ENCODE measurements at regions not wholly inside any gene's neighbourhood (a gene's known extent, or its start where the extent isn't known, plus 50 kb on each side); places are given as distances from the start of the nearest gene placed in this dataset.

DNA sequence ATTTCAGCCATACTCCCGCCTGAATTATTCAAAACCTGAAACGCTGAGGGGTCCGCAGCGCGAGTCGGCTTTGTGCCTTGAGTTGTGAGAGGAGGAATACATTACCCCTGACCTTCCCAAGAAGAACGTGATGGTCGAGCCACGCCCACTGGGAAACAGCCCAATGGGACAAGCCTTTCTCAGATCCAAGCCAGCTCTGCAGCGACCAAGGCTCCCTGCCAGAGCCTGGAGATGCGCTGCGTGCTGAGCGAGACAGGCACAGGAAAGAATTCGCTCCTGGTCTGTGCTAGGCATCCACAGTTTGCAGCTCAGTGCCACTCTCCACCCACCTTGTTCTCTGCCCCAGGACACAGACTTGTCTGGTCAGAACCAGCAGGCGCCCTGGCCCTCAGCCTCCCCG is 74.1 kb upstream of the GLI2 start:
- H3K4ac ChIP-seq (ENCODE audit: low read depth in 1 of 2, low read length in 2 of 2) = no peak overlapping the region
- H3K79me1 ChIP-seq (replicated peaks; ENCODE audit: low read length, poor library complexity, severe bottlenecking) = no peaks in the 10 kb centered on the region
- peaks cover 28 to 42% of the 10 kb centered on the region in 2 experiments for H3K27me3 ChIP-seq (ENCODE audit: control insufficient read depth in 1 of 2, insufficient read depth in 1 of 2, low read length in 2 of 2)
- no peak overlapping the region for H2BK120ac ChIP-seq (ENCODE audit: low read depth, low read length)
- no peak overlapping the region for H4K91ac ChIP-seq (ENCODE audit: low read length)
- no peaks in the 10 kb centered on the region for H3K4me1 ChIP-seq (ENCODE audit: control insufficient read depth, insufficient read depth, low read depth, low read length)
- WGBS = 44% methylated on average over 16 of the region's 16 CpGs
- H3K23ac ChIP-seq (ENCODE audit: low read length in 2 of 2) = no peak overlapping the region
- H4K8ac ChIP-seq (ENCODE audit: low read length) = no peak overlapping the region
- H3K9me3 ChIP-seq (ENCODE audit: control insufficient read depth, low read length) = peaks cover 24% of the 10 kb centered on the region
- H2BK12ac ChIP-seq (ENCODE audit: low read length in 2 of 2) = no peak overlapping the region
- no peak overlapping the region for H2BK15ac ChIP-seq (ENCODE audit: low read depth, poor library complexity, severe bottlenecking)
- no peak overlapping the region for H2AFZ ChIP-seq (ENCODE audit: low read depth, low read length)
- no peak overlapping the region for H3K9ac ChIP-seq (ENCODE audit: low read length)
- H2AK5ac ChIP-seq (ENCODE audit: low read length, severe bottlenecking) = no peak overlapping the region
- H3K27ac ChIP-seq (ENCODE audit: low read length, poor library complexity, severe bottlenecking) = no peak overlapping the region
- no peaks in the 10 kb centered on the region for H3K36me3 ChIP-seq (ENCODE audit: control insufficient read depth in 1 of 2, insufficient read depth in 2 of 2, low read depth in 1 of 2, low read length in 2 of 2)
- H3K4me2 ChIP-seq (ENCODE audit: low read length, poor library complexity, severe bottlenecking) = no peak overlapping the region
- no peak overlapping the region for H3K18ac ChIP-seq (ENCODE audit: low read depth in 1 of 2, low read length in 2 of 2)
- no peak overlapping the region for H2BK5ac ChIP-seq (ENCODE audit: low read depth, low read length, poor library complexity, severe bottlenecking)
- H3K4me3 ChIP-seq (ENCODE audit: insufficient read depth in 1 of 2, low read depth in 1 of 2, low read length in 2 of 2) = no peak overlapping the region
- H3K14ac ChIP-seq (ENCODE audit: low read length in 2 of 2) = no peak overlapping the region
- no peak for DNase-seq

DNA sequence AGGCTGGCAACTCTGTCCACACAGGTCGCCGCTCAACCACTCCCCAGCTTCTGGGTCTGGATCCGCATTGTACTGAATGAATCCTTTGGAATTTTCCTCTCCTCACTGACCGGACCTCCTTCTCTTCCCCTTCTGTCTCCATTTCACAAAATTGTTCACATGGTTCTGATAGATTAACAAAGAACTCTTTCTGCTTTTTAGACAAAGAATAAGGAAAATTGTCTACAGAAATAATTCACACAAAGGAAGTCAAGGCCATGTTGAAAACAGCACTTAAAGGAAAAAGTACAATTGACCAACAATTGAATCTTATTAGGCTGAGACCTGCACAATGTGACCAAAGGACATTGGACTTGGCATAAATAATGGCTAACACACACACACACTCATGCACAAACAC is 73.6 kb upstream of the GLI2 start:
- Histone ChIP-seq H3K9ac (ENCODE audit: low read length) (no peak overlapping the region), H3K4me3 (ENCODE audit: insufficient read depth in 1 of 2, low read depth in 1 of 2, low read length in 2 of 2) (no peak overlapping the region), H2AFZ (ENCODE audit: low read depth, low read length) (no peak overlapping the region), H4K91ac (ENCODE audit: low read length) (no peak overlapping the region), H3K23ac (ENCODE audit: low read length in 2 of 2) (no peak overlapping the region), H3K4me1 (ENCODE audit: control insufficient read depth, insufficient read depth, low read depth, low read length) (no peaks in the 10 kb centered on the region), H2BK15ac (ENCODE audit: low read depth, poor library complexity, severe bottlenecking) (no peak overlapping the region), H3K79me1 (replicated peaks; ENCODE audit: low read length, poor library complexity, severe bottlenecking) (no peaks in the 10 kb centered on the region), H4K8ac (ENCODE audit: low read length) (no peak overlapping the region), H2AK5ac (ENCODE audit: low read length, severe bottlenecking) (no peak overlapping the region), H3K27me3 (ENCODE audit: control insufficient read depth in 1 of 2, insufficient read depth in 1 of 2, low read length in 2 of 2) (peaks cover 24 to 42% of the 10 kb centered on the region in 2 experiments), H2BK5ac (ENCODE audit: low read depth, low read length, poor library complexity, severe bottlenecking) (no peak overlapping the region), H3K9me3 (ENCODE audit: control insufficient read depth, low read length) (peaks cover 29% of the 10 kb centered on the region), H2BK12ac (ENCODE audit: low read length in 2 of 2) (no peak overlapping the region), H3K14ac (ENCODE audit: low read length in 2 of 2) (no peak overlapping the region), H3K27ac (ENCODE audit: low read length, poor library complexity, severe bottlenecking) (no peak overlapping the region), H2BK120ac (ENCODE audit: low read depth, low read length) (no peak overlapping the region), H3K36me3 (ENCODE audit: control insufficient read depth in 1 of 2, insufficient read depth in 2 of 2, low read depth in 1 of 2, low read length in 2 of 2) (no peaks in the 10 kb centered on the region), H3K4me2 (ENCODE audit: low read length, poor library complexity, severe bottlenecking) (no peak overlapping the region), H3K4ac (ENCODE audit: low read depth in 1 of 2, low read length in 2 of 2) (no peak overlapping the region), H3K18ac (ENCODE audit: low read depth in 1 of 2, low read length in 2 of 2) (no peak overlapping the region)
- WGBS = 93% methylated on average over 4 of the region's 4 CpGs
- no peak for DNase-seq

- Histone ChIP-seq H2AK5ac (ENCODE audit: low read length, severe bottlenecking) (no peak overlapping the region), H2BK12ac (ENCODE audit: low read length in 2 of 2) (no peak overlapping the region), H2BK120ac (ENCODE audit: low read depth, low read length) (no peak overlapping the region), H2BK15ac (ENCODE audit: low read depth, poor library complexity, severe bottlenecking) (no peak overlapping the region), H3K4me2 (ENCODE audit: low read length, poor library complexity, severe bottlenecking) (no peak overlapping the region), H3K9me3 (ENCODE audit: control insufficient read depth, low read length) (peaks cover 31% of the 10 kb centered on the region), H3K27me3 (ENCODE audit: control insufficient read depth in 1 of 2, insufficient read depth in 1 of 2, low read length in 2 of 2) (peaks cover 22 to 38% of the 10 kb centered on the region in 2 experiments), H2AFZ (ENCODE audit: low read depth, low read length) (no peak overlapping the region), H3K14ac (ENCODE audit: low read length in 2 of 2) (peak overlapping the region in 1 of 2 experiments; percentile 39), H3K18ac (ENCODE audit: low read depth in 1 of 2, low read length in 2 of 2) (no peak overlapping the region), H3K23ac (ENCODE audit: low read length in 2 of 2) (no peak overlapping the region), H2BK5ac (ENCODE audit: low read depth, low read length, poor library complexity, severe bottlenecking) (no peak overlapping the region), H3K27ac (ENCODE audit: low read length, poor library complexity, severe bottlenecking) (no peak overlapping the region), H3K36me3 (ENCODE audit: control insufficient read depth in 1 of 2, insufficient read depth in 2 of 2, low read depth in 1 of 2, low read length in 2 of 2) (no peaks in the 10 kb centered on the region), H3K79me1 (replicated peaks; ENCODE audit: low read length, poor library complexity, severe bottlenecking) (no peaks in the 10 kb centered on the region), H3K4me1 (ENCODE audit: control insufficient read depth, insufficient read depth, low read depth, low read length) (no peaks in the 10 kb centered on the region), H4K8ac (ENCODE audit: low read length) (no peak overlapping the region), H4K91ac (ENCODE audit: low read length) (no peak overlapping the region), H3K4me3 (ENCODE audit: insufficient read depth in 1 of 2, low read depth in 1 of 2, low read length in 2 of 2) (no peak overlapping the region), H3K9ac (ENCODE audit: low read length) (no peak overlapping the region), H3K4ac (ENCODE audit: low read depth in 1 of 2, low read length in 2 of 2) (no peak overlapping the region)
- no peak for DNase-seq
- WGBS = 89% methylated on average over 3 of the region's 3 CpGs
Measured at GRCh38 chr2:120662746-120663145, 72.9 kb upstream of the GLI2 start.

DNA sequence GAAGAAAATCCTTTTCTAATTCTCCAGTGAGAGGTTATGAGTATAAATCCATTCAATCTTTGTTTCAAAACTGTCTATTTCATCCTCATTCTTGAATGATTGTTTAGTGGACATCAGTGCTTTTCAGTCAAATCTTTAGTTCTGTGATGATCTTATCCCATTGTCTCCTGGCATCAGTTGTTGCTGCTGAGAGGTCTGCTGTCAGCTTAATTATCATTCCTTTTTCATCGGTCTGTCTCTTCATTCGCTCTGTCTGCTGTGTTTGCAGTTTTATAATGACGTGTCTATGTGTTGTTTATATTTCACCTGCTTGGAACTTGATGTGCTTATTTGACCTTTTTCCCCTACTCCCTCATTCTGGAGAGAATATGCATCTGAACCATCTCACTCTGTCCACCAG is 69.2 kb upstream of the GLI2 start:
- no peak overlapping the region for H4K8ac ChIP-seq (ENCODE audit: low read length)
- no peak overlapping the region for H3K27ac ChIP-seq (ENCODE audit: low read length, poor library complexity, severe bottlenecking)
- H2BK5ac ChIP-seq (ENCODE audit: low read depth, low read length, poor library complexity, severe bottlenecking) = no peak overlapping the region
- H2BK120ac ChIP-seq (ENCODE audit: low read depth, low read length) = no peak overlapping the region
- no peak overlapping the region for H4K91ac ChIP-seq (ENCODE audit: low read length)
- no peak overlapping the region for H3K9ac ChIP-seq (ENCODE audit: low read length)
- no peaks in the 10 kb centered on the region for H3K36me3 ChIP-seq (ENCODE audit: control insufficient read depth in 1 of 2, insufficient read depth in 2 of 2, low read depth in 1 of 2, low read length in 2 of 2)
- H3K23ac ChIP-seq (ENCODE audit: low read length in 2 of 2) = no peak overlapping the region
- no peak overlapping the region for H3K4me2 ChIP-seq (ENCODE audit: low read length, poor library complexity, severe bottlenecking)
- H3K18ac ChIP-seq (ENCODE audit: low read depth in 1 of 2, low read length in 2 of 2) = no peak overlapping the region
- 100% methylated on average over 2 of the region's 3 CpGs for WGBS
- no peak overlapping the region for H3K14ac ChIP-seq (ENCODE audit: low read length in 2 of 2)
- no peak overlapping the region for H2BK15ac ChIP-seq (ENCODE audit: low read depth, poor library complexity, severe bottlenecking)
- H3K9me3 ChIP-seq (ENCODE audit: control insufficient read depth, low read length) = peaks cover 37% of the 10 kb centered on the region
- H3K27me3 ChIP-seq (ENCODE audit: control insufficient read depth in 1 of 2, insufficient read depth in 1 of 2, low read length in 2 of 2) = peaks cover 35 to 41% of the 10 kb centered on the region in 2 experiments
- no peak overlapping the region for H3K4me3 ChIP-seq (ENCODE audit: insufficient read depth in 1 of 2, low read depth in 1 of 2, low read length in 2 of 2)
- no peaks in the 10 kb centered on the region for H3K79me1 ChIP-seq (replicated peaks; ENCODE audit: low read length, poor library complexity, severe bottlenecking)
- no peak overlapping the region for H2BK12ac ChIP-seq (ENCODE audit: low read length in 2 of 2)
- no peak for DNase-seq
- H3K4ac ChIP-seq (ENCODE audit: low read depth in 1 of 2, low read length in 2 of 2) = no peak overlapping the region
- no peak overlapping the region for H2AK5ac ChIP-seq (ENCODE audit: low read length, severe bottlenecking)
- H3K4me1 ChIP-seq (ENCODE audit: control insufficient read depth, insufficient read depth, low read depth, low read length) = peaks cover 5% of the 10 kb centered on the region
- no peak overlapping the region for H2AFZ ChIP-seq (ENCODE audit: low read depth, low read length)

All from mesenchymal stem cell (in vitro differentiated cells and primary cell).